Activated CD8-positive, alpha-beta memory T cell treated with anti-CD3 and anti-CD28 coated beads, Interleukin-2, amount 10 ng/mL, durations not matched to agents 7 days and 5 days (primary cell): ENCODE measurements at regions not wholly inside any gene's neighbourhood (a gene's known extent, or its start where the extent isn't known, plus 50 kb on each side); places are given as distances from the start of the nearest gene placed in this dataset.
"Not testable (repeated sequence)": the region's sequence is repeated elsewhere in the genome, so short reads cannot be mapped to it uniquely, and the experiment has no call there.

Experiments used
- ATAC-seq: fragments of 150-1000 bp; cut with Tn5 transposase; one replicate; pipeline ENCODE4 v1.10.0; 2021; ENCODE audit warnings: moderate library complexity
- CTCF ChIA-PET: fragments of 350-600 bp; sonication (Branson Sonifier 250); formaldehyde crosslinking; loops from one replicate; lab custom pipeline; 2021; ENCODE audit warnings: antibody characterized with exemption; lab: Charles Lee
- DNase-seq: peaks from one replicate; pipeline ENCODE4 v3.0.0-alpha.2; 2020
- H3K27ac Mint-ChIP-seq: one replicate; pipeline ENCODE4 v1.8.0; 2021; ENCODE audit warnings: mild to moderate bottlenecking, mixed read lengths
- H3K27me3 Mint-ChIP-seq: one replicate; pipeline ENCODE4 v1.8.0; 2021; ENCODE audit warnings: mixed read lengths
- H3K36me3 Mint-ChIP-seq: one replicate; pipeline ENCODE4 v1.8.0; 2021; ENCODE audit warnings: mild to moderate bottlenecking, mixed read lengths
- H3K4me1 Mint-ChIP-seq: one replicate; pipeline ENCODE4 v1.8.0; 2021; ENCODE audit warnings: mixed read lengths
- H3K4me3 Mint-ChIP-seq: one replicate; pipeline ENCODE4 v1.8.0; 2021; ENCODE audit warnings: mild to moderate bottlenecking, moderate library complexity, mixed read lengths
- H3K9me3 Mint-ChIP-seq: one replicate; pipeline ENCODE4 v1.8.0; 2022; ENCODE audit warnings: low read depth, mixed read lengths

DNA sequence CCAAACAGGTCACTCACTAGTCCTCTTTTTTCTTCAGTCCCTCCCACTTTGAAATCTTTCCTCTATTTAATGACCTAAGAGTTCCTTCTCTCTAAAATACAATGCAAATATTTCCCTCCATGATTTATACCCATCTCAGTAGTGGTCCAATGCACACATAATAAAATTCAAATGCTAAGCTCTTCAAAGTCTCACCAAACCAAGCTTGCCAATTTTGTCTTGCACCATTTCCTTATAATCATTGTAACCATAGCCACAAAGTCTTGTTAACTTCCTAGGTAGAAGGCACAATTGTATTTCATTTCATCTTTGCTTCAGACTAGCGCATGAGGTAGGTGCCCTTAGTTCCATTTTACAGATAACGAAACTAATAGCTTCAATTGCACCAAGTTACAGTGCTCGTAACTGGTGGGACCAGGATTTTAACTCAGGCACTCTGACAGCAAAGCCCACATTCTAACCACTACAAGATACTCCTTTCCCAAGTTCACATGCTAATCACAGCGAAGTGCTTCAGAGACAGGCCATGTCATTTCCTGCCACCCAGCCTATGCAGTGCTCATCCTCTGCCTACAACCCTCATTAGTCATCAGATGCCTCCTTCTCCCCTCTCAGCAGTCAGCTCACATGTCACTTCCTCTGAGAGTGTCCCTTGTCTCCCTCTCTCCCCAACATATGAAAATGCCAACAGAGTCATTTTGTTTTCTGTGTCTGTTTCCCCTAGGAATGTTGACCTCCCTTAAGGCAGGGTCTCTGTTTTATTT lies 66.9 kb upstream of the PPARGC1A start:
- Mint-ChIP-seq H3K9me3 (peaks cover 4% of the 10 kb centered on the region), H3K4me3 (no peak overlapping the region), H3K27ac (no peak overlapping the region), H3K4me1 (no peaks in the 10 kb centered on the region), H3K27me3 (no peaks in the 10 kb centered on the region), H3K36me3 (no peaks in the 10 kb centered on the region)
- ATAC-seq = no peak
- CTCF ChIA-PET = no interaction called here
- DNase-seq = no peak

- no peak overlapping the region for H3K4me3 Mint-ChIP-seq
- H3K27ac Mint-ChIP-seq = no peak overlapping the region
- no peak for ATAC-seq
- H3K36me3 Mint-ChIP-seq = no peaks in the 10 kb centered on the region
- peaks cover 6% of the 10 kb centered on the region for H3K9me3 Mint-ChIP-seq
- no peak for DNase-seq
- CTCF ChIA-PET = no interaction called here
- no peaks in the 10 kb centered on the region for H3K4me1 Mint-ChIP-seq
- H3K27me3 Mint-ChIP-seq = no peaks in the 10 kb centered on the region
Observed at GRCh38 chr4:23952258-23952657, 62.4 kb upstream of the PPARGC1A start.

DNA sequence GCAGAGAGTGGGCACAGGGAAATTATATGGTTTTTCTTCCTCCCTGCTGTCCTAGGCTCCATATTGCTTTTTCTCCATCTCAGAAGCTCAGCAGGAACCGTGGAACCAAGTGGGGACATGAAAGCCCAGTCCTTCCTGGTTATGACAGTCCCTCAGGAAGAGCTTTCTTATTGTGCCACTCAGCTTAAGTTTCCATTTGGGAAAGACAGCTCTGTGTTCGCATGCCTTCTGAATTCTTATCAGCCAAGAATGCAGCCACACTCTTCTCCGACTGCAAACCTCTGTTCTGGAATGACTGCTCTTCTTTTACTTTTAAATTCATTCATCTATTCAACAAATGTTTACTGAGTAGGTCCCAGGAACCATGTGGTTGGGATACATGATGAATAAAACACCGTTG lies 58.0 kb upstream of the PPARGC1A start:
- H3K27me3 Mint-ChIP-seq = no peaks in the 10 kb centered on the region
- no peaks in the 10 kb centered on the region for H3K36me3 Mint-ChIP-seq
- no peak for ATAC-seq
- no peak for DNase-seq
- CTCF ChIA-PET = no interaction called here
- no peak overlapping the region for H3K27ac Mint-ChIP-seq
- H3K9me3 Mint-ChIP-seq = peaks cover 2% of the 10 kb centered on the region
- no peak overlapping the region for H3K4me3 Mint-ChIP-seq
- no peaks in the 10 kb centered on the region for H3K4me1 Mint-ChIP-seq

- CTCF ChIA-PET = interaction anchor here (0.5 kb wide), 1 partner anchor 460 kb away, joined by 3 read pairs; no protein-coding TSS in a partner anchor
- H3K9me3 Mint-ChIP-seq = peaks cover 2% of the 10 kb centered on the region
- ATAC-seq = no peak
- H3K4me3 Mint-ChIP-seq = no peak overlapping the region
- no peaks in the 10 kb centered on the region for H3K4me1 Mint-ChIP-seq
- H3K27ac Mint-ChIP-seq = no peak overlapping the region
- H3K36me3 Mint-ChIP-seq = no peaks in the 10 kb centered on the region
- no peak for DNase-seq
- H3K27me3 Mint-ChIP-seq = no peaks in the 10 kb centered on the region
Observed at GRCh38 chr4:23946299-23946698, 56.5 kb upstream of the PPARGC1A start.

- Mint-ChIP-seq H3K4me3 (no peak overlapping the region), H3K9me3 (peaks cover under 1% of the 10 kb centered on the region), H3K36me3 (no peaks in the 10 kb centered on the region), H3K27ac (no peak overlapping the region), H3K27me3 (no peaks in the 10 kb centered on the region), H3K4me1 (no peaks in the 10 kb centered on the region)
- CTCF ChIA-PET = no interaction called here
- ATAC-seq (no peak), DNase-seq (no peak)
Observed at GRCh38 chr4:23945451-23946017, 55.7 kb upstream of the PPARGC1A start.

- H3K36me3 Mint-ChIP-seq, H3K27ac Mint-ChIP-seq, H3K4me1 Mint-ChIP-seq, H3K4me3 Mint-ChIP-seq, CTCF ChIA-PET, DNase-seq, ATAC-seq, H3K27me3 Mint-ChIP-seq, H3K9me3 Mint-ChIP-seq: not testable (repeated sequence)
Observed at GRCh38 chr4:23944556-23944955, 54.7 kb upstream of the PPARGC1A start.

DNA sequence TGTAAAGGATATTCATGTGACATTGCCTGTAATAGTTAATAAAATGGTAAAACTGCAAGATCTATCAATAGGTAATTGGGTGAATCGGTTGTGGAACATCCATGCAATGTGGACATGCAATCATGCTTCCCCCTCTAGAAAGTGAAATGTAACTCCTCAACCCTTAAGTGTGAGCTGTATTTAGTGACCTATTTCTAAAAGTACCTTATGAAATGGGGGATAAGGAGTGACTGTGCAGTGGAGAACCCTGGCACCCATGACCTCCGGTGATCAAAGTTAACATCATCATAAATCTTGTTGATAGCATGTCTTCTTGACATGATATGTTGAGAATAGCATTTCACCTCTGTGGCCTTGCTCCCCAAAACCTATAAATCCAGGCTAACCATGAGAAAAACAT lies 53.6 kb upstream of the PPARGC1A start:
- no peak overlapping the region for H3K27ac Mint-ChIP-seq
- H3K36me3 Mint-ChIP-seq = no peaks in the 10 kb centered on the region

DNA sequence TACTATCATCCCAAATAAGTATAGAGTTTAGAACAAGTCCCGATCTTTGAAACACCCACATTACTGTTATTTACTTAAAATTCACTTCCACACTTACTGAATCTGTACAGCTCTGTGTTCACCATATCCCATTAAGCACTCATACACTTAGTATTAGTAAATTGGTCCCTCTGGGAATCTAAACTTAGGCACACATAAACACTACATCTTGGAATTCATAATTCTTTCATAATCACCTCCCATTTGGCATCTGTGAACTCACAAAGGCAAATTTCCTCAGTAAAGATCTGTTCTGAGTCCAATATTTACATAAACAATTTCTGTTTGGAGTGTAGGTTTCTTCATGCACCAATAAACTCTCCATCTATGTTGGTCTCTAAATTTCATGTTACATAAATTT lies 52.6 kb upstream of the PPARGC1A start:
- H3K9me3 Mint-ChIP-seq = no peaks in the 10 kb centered on the region
- no peak overlapping the region for H3K27ac Mint-ChIP-seq
- H3K27me3 Mint-ChIP-seq = no peaks in the 10 kb centered on the region
- no peaks in the 10 kb centered on the region for H3K4me1 Mint-ChIP-seq
- H3K36me3 Mint-ChIP-seq = no peaks in the 10 kb centered on the region
- no peak for DNase-seq
- no peak for ATAC-seq
- CTCF ChIA-PET = no interaction called here
- H3K4me3 Mint-ChIP-seq = no peak overlapping the region

More for the DNA sequence above, 53.6 kb upstream of the PPARGC1A start:
- CTCF ChIA-PET = no interaction called here
- Mint-ChIP-seq H3K4me1 (no peaks in the 10 kb centered on the region), H3K4me3 (no peak overlapping the region), H3K9me3 (no peaks in the 10 kb centered on the region), H3K27me3 (no peaks in the 10 kb centered on the region)
- no peak for ATAC-seq
- DNase-seq = no peak
